Islet of Langerhans (tissue), 1 donor: ENCODE measurements at regions not wholly inside any gene's neighbourhood (a gene's known extent, or its start where the extent isn't known, plus 50 kb on each side); places are given as distances from the start of the nearest gene placed in this dataset.

Source experiments
- FAIRE-seq: peaks from one replicate; lab custom pipeline; 2011; peaks lifted over from hg19 to GRCh38; lab: Jason Lieb, UNC

DNA sequence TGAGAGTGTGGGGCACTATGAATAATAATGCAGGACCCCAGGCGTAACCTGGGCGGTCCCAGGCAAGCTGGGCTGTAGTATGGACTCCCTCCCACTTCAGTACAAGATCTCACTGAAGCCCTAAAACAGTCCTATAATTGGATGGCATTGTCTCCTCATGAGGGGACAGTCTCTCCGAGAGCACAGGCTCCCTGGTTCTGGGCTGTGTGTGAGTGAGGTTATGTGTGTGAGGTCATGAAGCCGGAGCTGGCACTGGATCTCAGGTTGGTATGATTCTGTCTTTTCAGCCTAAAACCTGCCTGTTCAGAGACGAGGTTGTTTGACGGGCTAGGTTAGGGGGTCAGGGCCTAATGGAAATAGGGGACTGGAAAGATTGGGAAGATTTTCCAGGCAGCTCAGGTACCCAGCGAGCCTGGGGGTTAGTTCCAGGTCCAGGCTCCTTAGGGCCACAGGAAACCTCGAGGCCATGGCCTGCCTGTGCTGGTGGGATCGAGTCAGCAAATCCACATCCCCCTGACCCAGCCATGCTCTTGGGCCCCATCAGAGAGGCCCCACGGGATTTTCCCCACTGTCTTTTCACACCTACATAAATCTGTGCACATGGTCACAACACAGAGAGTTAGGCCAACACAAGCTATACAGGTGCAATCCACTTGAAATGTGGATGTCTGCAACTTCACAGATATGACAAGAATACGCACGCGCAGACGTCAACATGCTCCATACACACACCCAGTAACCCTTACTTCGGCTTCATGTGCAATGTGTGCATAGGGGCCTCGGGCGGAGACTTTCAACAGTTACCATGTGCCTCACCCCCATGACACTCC lies 94.8 kb downstream of the INHBB start:
- FAIRE-seq, result no peak

GRCh38 chr2:120441351-120441700 lies 95.4 kb downstream of the INHBB start:
- no peak for FAIRE-seq

- FAIRE-seq, result no peak
Observed at GRCh38 chr2:120441744-120442471, 96.0 kb downstream of the INHBB start.

- FAIRE-seq, result no peak
Observed at GRCh38 chr2:120442541-120442922, 96.6 kb downstream of the INHBB start.

- no peak for FAIRE-seq
Observed at GRCh38 chr2:120442923-120443571, 97.1 kb downstream of the INHBB start.

DNA sequence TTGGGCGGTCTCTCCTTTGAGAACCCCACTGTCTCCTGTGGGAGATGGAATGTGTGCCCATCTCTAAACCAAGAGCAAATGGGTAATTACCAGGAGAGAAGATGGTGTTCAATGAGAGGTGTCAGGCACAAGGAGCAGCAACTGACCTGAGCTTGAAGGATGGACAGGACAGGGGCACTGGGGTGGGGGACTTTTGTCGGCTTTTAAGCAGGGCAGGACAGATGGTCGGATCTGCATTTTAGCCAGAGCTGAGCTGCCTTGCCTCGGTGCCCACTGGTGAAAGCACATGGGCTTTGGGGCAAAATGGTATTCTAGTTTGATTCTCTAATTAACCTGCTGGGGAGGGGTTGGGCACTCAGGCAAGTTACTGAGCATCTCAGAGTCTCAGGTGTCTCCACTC lies 98.0 kb downstream of the INHBB start:
- no peak for FAIRE-seq

GRCh38 chr2:120444691-120445240 lies 98.8 kb downstream of the INHBB start:
- no peak for FAIRE-seq

DNA sequence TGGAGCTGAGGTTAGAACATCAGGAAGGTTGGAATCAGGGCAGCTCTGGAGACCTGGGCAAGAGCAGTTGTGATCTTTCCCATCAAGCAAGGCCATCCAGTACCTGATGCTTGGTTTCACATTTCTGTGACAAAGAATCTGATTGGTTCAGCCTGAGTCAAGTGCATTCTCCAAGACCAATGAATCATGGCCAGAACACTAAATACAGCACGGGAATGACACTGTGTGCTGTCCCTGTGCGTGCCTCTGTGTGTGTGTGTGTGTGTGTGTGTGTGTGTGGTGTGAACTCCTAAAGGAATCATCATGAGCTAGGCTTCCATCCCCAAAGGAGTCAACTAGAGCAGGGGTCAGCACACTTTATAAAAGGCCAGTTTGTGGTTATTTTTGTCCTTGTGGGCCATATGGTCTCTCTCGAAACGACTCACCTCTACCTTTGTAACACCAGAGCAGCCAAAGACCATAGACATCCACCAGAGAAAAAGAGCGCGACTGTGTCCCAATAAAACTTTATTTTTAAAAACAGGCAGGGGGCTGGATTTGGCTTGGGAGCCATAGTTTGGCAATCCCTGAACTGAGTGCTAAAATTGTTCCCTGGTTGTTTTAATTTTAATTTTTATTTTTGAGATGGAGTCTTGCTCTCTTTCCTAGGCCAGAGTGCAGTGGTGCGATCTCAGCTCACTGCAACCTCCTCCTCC lies 99.7 kb downstream of the INHBB start:
- no peak for FAIRE-seq

DNA sequence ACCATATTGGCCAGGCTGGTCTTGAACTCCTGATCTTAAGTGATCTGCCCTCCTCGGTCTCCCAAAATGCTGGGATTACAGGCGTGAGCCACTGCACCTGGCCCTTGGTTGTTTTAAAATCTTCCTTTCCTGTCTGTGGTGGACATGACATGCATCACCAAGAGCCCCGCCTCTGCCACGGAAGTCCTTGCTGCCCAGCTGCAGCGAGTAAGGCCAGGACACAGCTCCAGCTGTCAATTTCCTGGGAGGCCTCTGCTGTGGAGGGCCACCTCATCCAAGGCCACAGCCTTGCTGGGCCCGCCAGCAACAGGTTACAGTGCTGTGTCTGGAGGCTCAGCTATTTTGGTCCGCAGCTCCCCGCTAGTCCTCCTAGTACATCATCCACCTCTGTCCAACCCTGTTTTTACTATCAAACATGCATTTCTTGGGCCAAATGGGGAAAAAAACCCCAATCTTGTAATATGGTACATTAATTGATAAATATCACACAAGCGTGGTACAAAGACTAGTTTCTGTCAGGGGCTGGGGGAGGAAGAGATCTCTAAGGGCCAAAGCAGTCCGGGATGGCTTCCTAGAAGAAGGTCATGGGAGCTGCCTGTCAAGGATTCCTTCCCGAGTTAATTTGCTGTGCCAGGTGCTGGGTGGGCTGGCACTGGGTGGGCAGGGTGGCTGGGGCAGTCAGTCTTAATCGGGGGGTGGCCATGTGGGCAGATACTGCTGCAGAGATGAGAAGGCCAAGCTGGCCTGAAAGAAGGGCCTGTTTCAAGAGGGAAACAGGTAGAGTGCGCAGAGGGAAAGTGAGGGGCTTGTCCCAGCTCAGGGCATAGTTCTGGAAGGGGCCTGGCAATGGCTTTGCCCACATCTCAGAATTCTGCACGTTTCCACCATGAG lies 100.5 kb downstream of the INHBB start:
- FAIRE-seq, result no peak

DNA sequence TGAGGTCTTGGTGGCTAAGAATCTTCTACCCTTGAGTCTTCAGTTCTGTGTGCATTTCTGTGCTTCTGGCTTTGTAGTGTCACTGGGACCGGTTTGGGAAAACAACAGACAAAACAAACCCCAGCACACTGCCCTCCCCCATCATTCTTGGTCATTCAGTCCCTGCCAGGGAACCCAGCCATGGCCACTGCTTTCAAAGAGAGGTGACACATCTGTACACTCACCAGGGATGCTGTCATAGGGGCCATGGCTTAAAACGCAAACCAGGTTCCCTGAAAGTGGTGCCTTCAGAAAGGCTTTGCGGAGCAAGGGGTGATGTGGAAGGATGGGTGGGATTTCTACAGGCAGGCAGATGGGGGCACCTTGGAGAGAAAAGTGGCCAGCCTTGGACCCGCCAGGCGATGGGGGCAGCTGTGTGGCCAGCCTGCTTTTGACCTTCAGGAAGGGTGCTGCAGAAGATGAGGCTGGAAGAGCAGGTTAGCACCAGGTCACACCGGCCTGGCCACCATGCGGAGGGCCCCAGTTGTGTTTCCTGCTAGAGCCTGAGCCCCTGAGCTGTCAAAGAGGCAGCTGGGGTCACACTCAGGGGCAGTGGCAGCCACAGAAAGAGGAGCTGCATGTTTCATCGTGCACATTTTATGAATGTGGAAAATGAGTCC lies 101.3 kb downstream of the INHBB start:
- no peak for FAIRE-seq

- FAIRE-seq, result no peak
Observed at GRCh38 chr2:120448436-120448835, 102.5 kb downstream of the INHBB start.

DNA sequence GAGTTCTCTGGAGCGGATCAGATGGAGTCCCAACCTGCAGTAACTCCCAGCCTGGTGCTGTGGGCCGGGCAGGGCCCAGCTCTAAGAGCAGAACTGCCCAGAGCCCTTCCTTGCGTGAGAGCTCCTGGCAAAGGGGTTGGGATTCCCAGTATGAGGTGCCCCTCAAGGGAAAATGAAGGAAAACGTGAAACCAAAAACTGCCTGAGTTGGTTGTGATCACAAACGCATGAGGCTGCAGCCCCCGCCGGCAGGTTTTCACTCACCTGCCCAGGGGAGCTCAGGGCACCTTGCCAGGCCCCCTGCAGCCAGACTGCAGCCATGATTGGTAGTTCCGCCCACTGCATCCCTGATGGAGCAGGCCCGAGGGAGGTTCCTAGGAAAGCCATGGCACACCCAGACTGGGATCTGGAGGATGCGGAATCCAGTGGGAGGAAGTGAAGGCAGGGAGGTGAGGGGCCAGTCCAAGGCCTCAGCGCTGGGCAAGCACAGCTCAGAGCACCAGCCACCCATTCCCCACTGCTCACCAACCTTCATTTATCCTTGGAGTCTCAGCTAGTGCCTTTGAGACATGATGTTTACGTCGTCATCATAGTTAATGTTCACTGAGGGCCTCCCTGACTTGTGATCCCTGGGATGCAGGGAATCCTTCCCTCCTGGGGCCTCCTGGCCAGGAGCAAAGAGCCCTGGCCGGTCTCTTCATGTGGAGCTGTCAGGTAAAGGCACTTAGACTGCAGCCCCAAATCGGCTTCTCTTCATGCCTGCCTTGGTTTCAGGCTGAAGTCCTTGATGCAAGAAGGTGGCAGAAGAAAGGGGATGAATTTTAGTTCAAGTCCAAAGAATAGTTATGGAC lies 103.2 kb downstream of the INHBB start:
- FAIRE-seq, result no peak

- FAIRE-seq, result no peak
Observed at GRCh38 chr2:120450196-120450820, 104.4 kb downstream of the INHBB start.

DNA sequence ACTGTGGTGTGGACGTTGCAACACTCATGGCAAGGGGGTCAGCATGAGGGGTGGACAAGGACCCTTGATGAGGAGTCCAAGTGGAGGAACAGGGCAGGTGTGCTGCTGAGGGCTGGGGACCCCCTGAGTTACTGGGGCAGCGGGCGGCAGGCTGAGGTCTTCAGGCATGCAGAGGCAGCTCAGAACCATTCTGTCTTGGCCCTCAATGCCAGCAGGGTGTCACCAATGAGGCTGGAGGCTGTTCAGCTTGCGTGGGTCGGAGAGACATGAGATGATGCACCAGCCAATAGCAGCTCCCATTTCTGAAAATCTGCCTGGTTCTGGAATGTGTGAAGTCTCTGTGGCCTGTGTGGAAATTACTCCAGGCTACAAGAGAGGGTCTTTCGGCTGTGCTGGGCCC lies 105.4 kb downstream of the INHBB start:
- FAIRE-seq, result no peak

GRCh38 chr2:120452131-120452530 lies 106.2 kb downstream of the INHBB start:
- FAIRE-seq, result no peak

- FAIRE-seq, result no peak
Observed at GRCh38 chr2:120452945-120453634, 107.2 kb downstream of the INHBB start.

- FAIRE-seq, result no peak
Observed at GRCh38 chr2:120453635-120453998, 107.7 kb downstream of the INHBB start.

DNA sequence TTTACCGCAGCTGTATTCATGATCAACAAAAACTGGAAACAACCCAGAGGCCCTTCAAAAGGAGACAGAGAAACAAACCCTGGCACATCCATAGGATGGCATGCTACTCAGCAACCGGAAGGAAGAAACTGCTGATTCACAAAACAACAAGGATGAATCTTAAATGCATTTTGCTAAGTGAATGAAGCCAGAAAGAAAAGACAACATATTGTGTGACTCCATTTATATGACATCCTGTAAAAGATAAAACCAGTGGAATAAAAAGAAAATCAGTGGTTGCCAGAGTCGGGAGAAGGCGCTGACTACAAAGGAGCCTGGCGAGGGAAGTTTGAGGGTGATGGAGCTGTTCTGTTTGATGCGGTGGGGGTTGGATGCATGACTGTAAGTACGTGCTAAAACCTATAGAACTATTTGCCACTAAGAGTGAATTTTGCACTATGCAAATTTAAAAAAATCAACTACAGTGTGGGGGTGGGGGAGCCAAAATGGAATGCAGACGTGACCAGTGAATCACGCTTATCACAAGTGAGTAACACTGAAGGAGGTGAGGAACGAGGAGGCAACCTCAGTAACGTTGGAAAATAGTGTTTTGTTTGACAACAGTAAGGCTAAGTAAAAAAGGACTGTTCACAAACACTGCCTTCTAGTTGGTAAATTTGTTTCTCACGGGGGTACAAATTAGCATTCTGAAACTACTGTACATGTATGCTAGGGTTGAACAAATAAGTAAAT lies 108.9 kb downstream of the INHBB start:
- FAIRE-seq, result no peak
